AG04450 (cell line): ENCODE measurements at regions not wholly inside any gene's neighbourhood (a gene's known extent, or its start where the extent isn't known, plus 50 kb on each side); places are given as distances from the start of the nearest gene placed in this dataset.
"Not testable (repeated sequence)": the region's sequence is repeated elsewhere in the genome, so short reads cannot be mapped to it uniquely, and the experiment has no call there.

Source experiments
- CTCF ChIA-PET: fragments of 300-600, 350-600 bp; formaldehyde crosslinking; extraction: SDS; loops from one replicate; lab custom pipeline; 2022; ENCODE audit warnings: antibody characterized with exemption, inconsistent platforms; lab: Charles Lee
- POLR2A ChIA-PET: fragments of 350-600 bp; formaldehyde crosslinking; extraction: SDS; loops from one replicate; lab custom pipeline; 2021; ENCODE audit warnings: antibody characterized with exemption, inconsistent platforms; lab: Yijun Ruan, JAX
- DNase-seq: peaks from one replicate; pipeline ENCODE4 v3.0.0-alpha.2; 2011; ENCODE audit warnings: low read depth, low spot score
- H3K27ac ChIP-seq: one replicate; pipeline ENCODE4 v1.5.1; 2012; ENCODE audit warnings: low read depth, low read length, control low read depth
- H3K27me3 ChIP-seq: one replicate; pipeline ENCODE4 v1.6.0; 2012; ENCODE audit warnings: low read length; ENCODE audit not compliant: control insufficient read depth, insufficient read depth
- H3K4me3 ChIP-seq: 2 replicates; pipeline ENCODE4 v1.5.1; 2011; ENCODE audit warnings: mild to moderate bottlenecking, low read depth, low read length, control low read depth
- H3K9me3 ChIP-seq: 2 replicates; pipeline ENCODE4 v1.5.1; 2012; ENCODE audit warnings: low read length; ENCODE audit not compliant: control insufficient read depth, insufficient read depth
- CTCF ChIP-seq: IDR thresholded peaks from 2 replicates; pipeline ENCODE4 v1.5.1; 2011; ENCODE audit warnings: low read depth, low read length, control low read depth, inconsistent platforms

GRCh38 chr16:58883131-58883530, 149.0 kb upstream of the GOT2 start:
- Histone ChIP-seq H3K4me3 (no peak overlapping the region), H3K9me3 (peaks cover 9% of the 10 kb centered on the region), H3K27ac (no peak overlapping the region), H3K27me3 (no peaks in the 10 kb centered on the region)
- no peak for TF ChIP-seq CTCF
- no peak for DNase-seq
- POLR2A ChIA-PET: no interaction called here
- CTCF ChIA-PET: no interaction called here

- POLR2A ChIA-PET: no interaction called here
- no peak for TF ChIP-seq CTCF
- H3K4me3 ChIP-seq: no peak overlapping the region
- DNase-seq: no peak
- H3K27me3 ChIP-seq: no peaks in the 10 kb centered on the region
- peaks cover 9% of the 10 kb centered on the region for H3K9me3 ChIP-seq
- H3K27ac ChIP-seq: no peak overlapping the region
- CTCF ChIA-PET: no interaction called here
Measured at GRCh38 chr16:58882292-58882691, 148.2 kb upstream of the GOT2 start.

GRCh38 chr16:58878641-58879040, 144.5 kb upstream of the GOT2 start:
- DNase-seq, POLR2A ChIA-PET, CTCF ChIA-PET: not testable (repeated sequence)

GRCh38 chr16:58866935-58867334, 132.8 kb upstream of the GOT2 start:
- no peak overlapping the region for H3K4me3 ChIP-seq
- DNase-seq: no peak
- H3K27me3 ChIP-seq: no peaks in the 10 kb centered on the region
- H3K9me3 ChIP-seq: no peaks in the 10 kb centered on the region
- TF ChIP-seq CTCF: no peak
- POLR2A ChIA-PET: no interaction called here
- peak overlapping the region; percentile 31 for H3K27ac ChIP-seq
- CTCF ChIA-PET: no interaction called here

More at GRCh38 chr16:58878641-58879040, 144.5 kb upstream of the GOT2 start:
- not testable (repeated sequence) for H3K27me3 ChIP-seq, H3K9me3 ChIP-seq, H3K27ac ChIP-seq, H3K4me3 ChIP-seq

GRCh38 chr16:58863761-58864160, 129.6 kb upstream of the GOT2 start:
- POLR2A ChIA-PET: no interaction called here
- no peak for DNase-seq
- CTCF ChIA-PET: no interaction called here
- Histone ChIP-seq H3K4me3 (no peak overlapping the region), H3K27me3 (no peaks in the 10 kb centered on the region), H3K9me3 (no peaks in the 10 kb centered on the region), H3K27ac (no peak overlapping the region)
- no peak for TF ChIP-seq CTCF

GRCh38 chr16:58863042-58863441, 128.9 kb upstream of the GOT2 start:
- Histone ChIP-seq H3K27me3 (no peaks in the 10 kb centered on the region), H3K4me3 (no peak overlapping the region), H3K27ac (no peak overlapping the region), H3K9me3 (no peaks in the 10 kb centered on the region)
- ChIA-PET POLR2A (no interaction called here), CTCF (no interaction called here)
- no peak for DNase-seq
- no peak for TF ChIP-seq CTCF
